GM12878 (cell line): ENCODE measurements at regions not wholly inside any gene's neighbourhood (a gene's known extent, or its start where the extent isn't known, plus 50 kb on each side); places are given as distances from the start of the nearest gene placed in this dataset.

ENCODE experiments used
- ATAC-seq: fragments of 200-7000 bp; cut with Tn5 transposase; 3 replicates; pipeline ENCODE4 v1.9.1; 2020; ENCODE audit warnings: mild to moderate bottlenecking, moderate library complexity
- BruUV-seq: library from RNA; stranded (reverse); fragments of 400-500 nt; replicated peaks from 2 replicates; lab custom pipeline; 2021; lab: Mats Ljungman, UMichigan
- CTCF ChIA-PET: fragments of 300-600 bp; sonication (Branson Sonifier 250); formaldehyde crosslinking; extraction: SDS; loops from one replicate; lab custom pipeline; 2021; ENCODE audit warnings: inconsistent platforms; lab: Yijun Ruan, JAX
- POLR2A ChIA-PET: fragments of 350-600 bp; formaldehyde crosslinking; extraction: SDS; loops from one replicate; lab custom pipeline; 2021; ENCODE audit warnings: inconsistent platforms; lab: Charles Lee
- RAD21 ChIA-PET: fragments of 300-600 bp; sonication (Branson Sonifier 250); formaldehyde crosslinking; loops from one replicate; lab custom pipeline; 2023; ENCODE audit warnings: antibody characterized with exemption; ENCODE audit not compliant: unreplicated experiment; lab: Charles Lee
- SMC1A ChIA-PET: fragments of 300-600 bp; sonication (Branson Sonifier 250); formaldehyde crosslinking; loops from one replicate; lab custom pipeline; 2023; ENCODE audit not compliant: unreplicated experiment, uncharacterized antibody; lab: Charles Lee
- DNase-seq: peaks from one replicate; pipeline ENCODE4 v3.0.0-alpha.2; 2011; ENCODE audit warnings: low read depth, low spot score
- FAIRE-seq: peaks from 3 replicates; lab custom pipeline; 2011; peaks lifted over from hg19 to GRCh38; lab: Jason Lieb, UNC
- H2AFZ ChIP-seq: 2 replicates; pipeline ENCODE4 v1.6.0; 2011; ENCODE audit warnings: low read depth, low read length, control low read depth; ENCODE audit not compliant: control insufficient read depth
- H3K27ac ChIP-seq: 2 replicates; pipeline ENCODE4 v1.5.1; 2011; ENCODE audit warnings: control low read depth; ENCODE audit not compliant: control insufficient read depth, insufficient read depth
- H3K27me3 ChIP-seq, 2 experiments: replicated peaks in 1 of 2; 2 replicates each; pipeline versions ENCODE4 v1.6.0 to v1.6.1; 2011; ENCODE audit warnings: low read length in 1 of 2; ENCODE audit not compliant: control insufficient read depth in 2 of 2, insufficient read depth in 2 of 2
- H3K36me3 ChIP-seq, 2 experiments: 2 replicates each; pipeline ENCODE4 v1.5.1; 2011; ENCODE audit warnings: low read length in 1 of 2; ENCODE audit not compliant: control insufficient read depth in 2 of 2, insufficient read depth in 2 of 2
- H3K4me1 ChIP-seq: 2 replicates; pipeline ENCODE4 v1.6.1; 2011; ENCODE audit warnings: mild to moderate bottlenecking, low read length, moderate library complexity, mixed read lengths; ENCODE audit not compliant: control insufficient read depth, insufficient read depth
- H3K4me2 ChIP-seq: 2 replicates; pipeline ENCODE4 v1.6.0; 2011; ENCODE audit warnings: control low read depth; ENCODE audit not compliant: control insufficient read depth, insufficient read depth
- H3K4me3 ChIP-seq: fragments of 200-600 bp; sonication (generic); 2 replicates; pipeline ENCODE4 v1.5.1; 2016
- H3K79me2 ChIP-seq: 2 replicates; pipeline ENCODE4 v1.6.0; 2011; ENCODE audit warnings: low read length; ENCODE audit not compliant: control insufficient read depth, insufficient read depth
- H3K9ac ChIP-seq: 2 replicates; pipeline ENCODE4 v1.8.0; 2011; ENCODE audit warnings: low read length, control low read depth, mixed read lengths; ENCODE audit not compliant: control insufficient read depth, insufficient read depth
- H3K9me3 ChIP-seq: replicated peaks from 3 replicates; pipeline ENCODE4 v1.5.1; 2011; ENCODE audit warnings: mild to moderate bottlenecking, low read length; ENCODE audit not compliant: control insufficient read depth, insufficient read depth
- H4K20me1 ChIP-seq: 2 replicates; pipeline ENCODE4 v1.6.0; 2011; ENCODE audit not compliant: control insufficient read depth, insufficient read depth
- CREB1 ChIP-seq: IDR thresholded peaks from 2 replicates; pipeline ENCODE4 v1.6.1; 2012; ENCODE audit warnings: low read depth, mild to moderate bottlenecking, inconsistent platforms
- E4F1 ChIP-seq: fragments of 450-650 bp; IDR thresholded peaks from 2 replicates; pipeline ENCODE4 v1.6.1; 2018; ENCODE audit warnings: borderline replicate concordance, mild to moderate bottlenecking; ENCODE audit not compliant: partially characterized antibody
- HDAC2 ChIP-seq: fragments of 200-600 bp; sonication (generic); IDR thresholded peaks from 2 replicates; pipeline ENCODE4 v1.6.1; 2017
- IKZF2 ChIP-seq, 2 experiments: fragments of 450-650 bp; IDR thresholded peaks; 2 replicates each; pipeline ENCODE4 v1.6.1; 2017; ENCODE audit warnings: mild to moderate bottlenecking in 2 of 2, moderate library complexity in 2 of 2
- IRF4 ChIP-seq: IDR thresholded peaks from 2 replicates; pipeline ENCODE4 v1.6.1; 2011; ENCODE audit warnings: low read depth, low read length
- MTA3 ChIP-seq: IDR thresholded peaks from 2 replicates; pipeline ENCODE4 v1.6.1; 2012; ENCODE audit warnings: low read length, inconsistent platforms, borderline replicate concordance
- MYB ChIP-seq: fragments of 150-350 bp; IDR thresholded peaks from 2 replicates; pipeline ENCODE4 v1.6.1; 2014; ENCODE audit warnings: mild to moderate bottlenecking, low read depth, low read length, borderline replicate concordance
- NFYA ChIP-seq: IDR thresholded peaks from 2 replicates; pipeline ENCODE4 v1.6.1; 2011; ENCODE audit warnings: low read depth, mild to moderate bottlenecking, low read length, improper control_type of control experiment, borderline replicate concordance
- NKRF ChIP-seq: fragments of 450-650 bp; conservative IDR thresholded peaks from 2 replicates; pipeline ENCODE4 v1.6.1; 2017; ENCODE audit warnings: mild to moderate bottlenecking, moderate library complexity
- POU2F2 ChIP-seq: IDR thresholded peaks from 3 replicates; pipeline ENCODE4 v1.6.1; 2011; ENCODE audit warnings: low read depth, mild to moderate bottlenecking, low read length, borderline replicate concordance
- SMAD5 ChIP-seq: IDR thresholded peaks from 2 replicates; pipeline ENCODE4 v1.6.1; 2016; ENCODE audit warnings: antibody characterized with exemption, low read depth
- SPI1 ChIP-seq: IDR thresholded peaks from 2 replicates; pipeline ENCODE4 v1.6.1; 2011; ENCODE audit warnings: low read depth, mild to moderate bottlenecking, low read length, moderate library complexity, borderline replicate concordance; ENCODE audit not compliant: insufficient read depth
- TCF3 ChIP-seq: IDR thresholded peaks from 2 replicates; pipeline ENCODE4 v1.6.1; 2012; ENCODE audit warnings: low read depth, mild to moderate bottlenecking, low read length, borderline replicate concordance; ENCODE audit not compliant: insufficient read depth
- ZBED1 ChIP-seq: IDR thresholded peaks from 2 replicates; pipeline ENCODE4 v1.6.1; 2016; ENCODE audit warnings: borderline replicate concordance
- ZNF207 ChIP-seq: fragments of 450-650 bp; IDR thresholded peaks from 2 replicates; pipeline ENCODE4 v1.6.1; 2014; ENCODE audit warnings: antibody characterized with exemption, mild to moderate bottlenecking, borderline replicate concordance
- ZNF592 ChIP-seq: fragments of 450-650 bp; IDR thresholded peaks from 2 replicates; pipeline ENCODE4 v1.6.1; 2017; ENCODE audit warnings: mild to moderate bottlenecking, moderate library complexity
- WGBS: methylation state at CpG from one replicate; pipeline ENCODE4 v1.1.6; 2016; ENCODE audit warnings: low lambda C conversion rate; ENCODE audit not compliant: insufficient replicate concordance, insufficient coverage; ENCODE audit errors: missing lambda C conversion rate; 5-methylcytosine and 5-hydroxymethylcytosine counted together
- in situ Hi-C: fragments of 300-500 bp; cut with MboI; formaldehyde crosslinking; loops from 9 replicates; pipeline ENCODE4 v1.14.3; 2018; ENCODE audit warnings: mixed read lengths
- intact Hi-C: fragments of 100-400 bp; cut with micrococcal nuclease; formaldehyde crosslinking; loops from one replicate; pipeline ENCODE4 v1.14.2; 2022; ENCODE audit not compliant: unreplicated experiment

- ChIA-PET RAD21 (no interaction called here), CTCF (no interaction called here), POLR2A (no interaction called here), SMC1A (no interaction called here)
- H4K20me1 ChIP-seq = no peaks in the 10 kb centered on the region
- no peak overlapping the region for H3K9ac ChIP-seq
- H3K79me2 ChIP-seq = no peaks in the 10 kb centered on the region
- in situ Hi-C loops = loop anchor here (5.0 kb wide), 1 partner anchor 52 kb away; no protein-coding TSS in a partner anchor
- H3K4me1 ChIP-seq = no peaks in the 10 kb centered on the region
- H3K27ac ChIP-seq = no peak overlapping the region
- no peak overlapping the region for H2AFZ ChIP-seq
- H3K9me3 ChIP-seq = no peaks in the 10 kb centered on the region; the same call in 2 of the 3 replicates
- BruUV-seq = no TSS peak
- no peak overlapping the region for H3K4me3 ChIP-seq
- no peak for ATAC-seq
- FAIRE-seq = no peak
- intact Hi-C loops = no loop called here
- 32% methylated on average over 12 of the region's 12 CpGs for WGBS
- no peak for DNase-seq
- no peak overlapping the region for H3K4me2 ChIP-seq
- no peaks in the 10 kb centered on the region for H3K36me3 ChIP-seq
- no peaks in the 10 kb centered on the region for H3K27me3 ChIP-seq
- TF ChIP-seq NKRF (no peak), SMAD5 (no peak), POU2F2 (no peak), HDAC2 (no peak), IKZF2 (IDR thresholded peaks at IDR 0.05) (no peak), ZNF207 (no peak), TCF3 (no peak), NFYA (no peak), IRF4 (no peak), E4F1 (no peak), MTA3 (no peak), SPI1 (no peak), MYB (no peak), ZBED1 (no peak), ZNF592 (no peak), CREB1 (no peak)
Observed at GRCh38 chr15:26125664-26126063, 262.5 kb upstream of the ATP10A start.
